ENCODE measurements at regions not wholly inside any gene's neighbourhood (a gene's known extent, or its start where the extent isn't known, plus 50 kb on each side); places are given as distances from the start of the nearest gene placed in this dataset.

- peaks cover 0 to 10% of the 10 kb centered on the region in 2 donors for H3K9me3 ChIP-seq
- intact Hi-C loops (cut with DNase I; ENCODE audit: low total_unique reads), result no loop called here
Measured at GRCh38 chr6:112401083-112401482, 54.0 kb downstream of the RFPL4B start.

GRCh38 chr6:112407101-112407590, 60.0 kb downstream of the RFPL4B start:
- Histone ChIP-seq H3K27me3 (no peaks in the 10 kb centered on the region), H3K9me3 (no peaks in the 10 kb centered on the region), H3K36me3 (no peaks in the 10 kb centered on the region), H3K27ac (peak overlapping the region in 1 of 2 donors; percentile 40), H3K4me3 (no peak overlapping the region), H3K4me1 (no peaks in the 10 kb centered on the region)
- TF ChIP-seq CTCF (IDR thresholded peaks at IDR 0.05), result no peak
- DNase-seq (ENCODE audit: low spot score in 2 of 2), result peak in 1 of 2 donors; percentile 20
- intact Hi-C loops (cut with DNase I; ENCODE audit: low total_unique reads), result no loop called here

More at GRCh38 chr6:112401083-112401482, 54.0 kb downstream of the RFPL4B start:
- TF ChIP-seq POLR2AphosphoS5 (IDR thresholded peaks at IDR 0.05) (no peak), CTCF (IDR thresholded peaks at IDR 0.05) (no peak), POLR2A (IDR thresholded peaks at IDR 0.05) (no peak)
- no peaks in the 10 kb centered on the region for H3K27me3 ChIP-seq
- no peak for DNase-seq (ENCODE audit: low spot score in 2 of 2)
- no peaks in the 10 kb centered on the region for H3K36me3 ChIP-seq
- H3K4me1 ChIP-seq, result no peaks in the 10 kb centered on the region
- H3K4me3 ChIP-seq, result no peak overlapping the region
- H3K27ac ChIP-seq, result no peak overlapping the region

- Histone ChIP-seq H3K4me1 (no peaks in the 10 kb centered on the region), H3K27me3 (no peaks in the 10 kb centered on the region), H3K4me3 (no peak overlapping the region), H3K9me3 (no peaks in the 10 kb centered on the region), H3K36me3 (no peaks in the 10 kb centered on the region), H3K27ac (no peak overlapping the region)
- no peak for TF ChIP-seq POLR2AphosphoS5 (IDR thresholded peaks at IDR 0.05)
- no peak for TF ChIP-seq CTCF (IDR thresholded peaks at IDR 0.05)
- TF ChIP-seq POLR2A (IDR thresholded peaks at IDR 0.05), result no peak
- no peak for DNase-seq (ENCODE audit: low spot score in 2 of 2)
- intact Hi-C loops (cut with DNase I; ENCODE audit: low total_unique reads), result no loop called here
Measured at GRCh38 chr6:112408522-112408921, 61.4 kb downstream of the RFPL4B start.

GRCh38 chr6:112409311-112409710, 62.2 kb downstream of the RFPL4B start:
- no peaks in the 10 kb centered on the region for H3K9me3 ChIP-seq
- no peak overlapping the region for H3K27ac ChIP-seq
- no peak overlapping the region for H3K4me3 ChIP-seq
- intact Hi-C loops (cut with DNase I; ENCODE audit: low total_unique reads), result no loop called here
- TF ChIP-seq CTCF (IDR thresholded peaks at IDR 0.05), result no peak
- TF ChIP-seq POLR2AphosphoS5 (IDR thresholded peaks at IDR 0.05), result no peak
- TF ChIP-seq POLR2A (IDR thresholded peaks at IDR 0.05), result no peak
- H3K36me3 ChIP-seq, result no peaks in the 10 kb centered on the region
- no peaks in the 10 kb centered on the region for H3K27me3 ChIP-seq
- no peaks in the 10 kb centered on the region for H3K4me1 ChIP-seq
- DNase-seq (ENCODE audit: low spot score in 2 of 2), result no peak

GRCh38 chr6:112413780-112414179, 66.7 kb downstream of the RFPL4B start:
- TF ChIP-seq POLR2A (IDR thresholded peaks at IDR 0.05) (no peak), CTCF (IDR thresholded peaks at IDR 0.05) (no peak), POLR2AphosphoS5 (IDR thresholded peaks at IDR 0.05) (no peak)
- no peak overlapping the region for H3K4me3 ChIP-seq
- intact Hi-C loops (cut with DNase I; ENCODE audit: low total_unique reads), result no loop called here
- no peaks in the 10 kb centered on the region for H3K4me1 ChIP-seq
- H3K27me3 ChIP-seq, result no peaks in the 10 kb centered on the region
- H3K9me3 ChIP-seq, result no peaks in the 10 kb centered on the region
- no peaks in the 10 kb centered on the region for H3K36me3 ChIP-seq
- H3K27ac ChIP-seq, result no peak overlapping the region
- no peak for DNase-seq (ENCODE audit: low spot score in 2 of 2)
